Fibroblast of skin of right biceps (primary cell): ENCODE measurements at regions not wholly inside any gene's neighbourhood (a gene's known extent, or its start where the extent isn't known, plus 50 kb on each side); places are given as distances from the start of the nearest gene placed in this dataset.

ENCODE experiments used
- DNase-seq: peaks from one replicate; pipeline ENCODE4 v3.0.0-alpha.2; 2013

DNA sequence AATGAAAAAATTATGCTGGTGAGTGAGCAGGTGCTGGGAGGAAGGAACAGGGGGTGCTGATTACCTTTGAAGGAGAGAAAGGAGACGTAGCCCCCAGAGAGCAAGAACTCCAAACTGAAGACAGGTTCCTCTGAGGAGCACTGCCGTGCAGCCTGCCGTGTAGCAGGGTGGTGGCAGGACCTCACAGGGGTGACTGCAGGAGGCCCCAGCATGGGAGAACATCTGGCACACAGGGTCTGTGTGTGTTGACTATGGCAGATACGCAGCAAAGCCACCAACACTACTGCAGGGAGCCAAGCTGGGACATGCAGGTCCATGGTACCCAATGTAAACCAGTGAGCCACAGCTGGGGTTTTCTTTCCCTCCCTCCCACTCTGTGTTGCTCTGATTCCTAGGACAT is 192.1 kb upstream of the PDE1C start:
- DNase-seq = no peak

DNA sequence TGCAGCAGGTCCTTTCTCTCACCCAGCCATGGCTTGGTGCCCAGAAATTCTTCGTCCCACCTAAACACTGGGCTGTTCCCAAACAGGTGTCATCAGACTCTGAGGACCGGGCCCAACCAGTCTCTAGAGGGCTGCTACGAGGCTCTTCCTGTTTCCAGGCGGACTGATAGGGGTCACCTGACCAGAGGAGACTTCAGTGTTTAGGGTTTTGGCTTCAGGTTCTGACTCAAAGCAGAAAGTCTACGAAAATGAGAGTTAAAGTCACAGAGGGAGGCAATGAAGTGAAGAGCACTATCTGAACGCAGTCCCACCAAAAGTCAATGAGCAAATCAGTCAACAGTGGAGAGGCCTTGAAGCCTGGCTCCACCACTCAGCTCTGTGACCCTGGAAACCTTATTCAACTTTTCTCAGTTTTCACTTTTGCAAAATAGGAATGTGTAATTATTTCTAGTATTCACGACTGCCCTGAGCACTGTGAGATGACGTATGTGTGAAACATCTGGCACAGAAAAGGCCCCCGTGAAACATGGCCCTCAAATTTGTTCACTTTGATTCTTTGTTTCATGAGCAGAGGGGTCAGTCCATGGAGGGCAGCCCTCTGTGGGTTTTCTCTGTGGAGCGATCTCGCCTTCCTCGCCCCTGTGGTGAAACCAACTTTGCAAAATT is 189.9 kb upstream of the PDE1C start:
- no peak for DNase-seq

DNA sequence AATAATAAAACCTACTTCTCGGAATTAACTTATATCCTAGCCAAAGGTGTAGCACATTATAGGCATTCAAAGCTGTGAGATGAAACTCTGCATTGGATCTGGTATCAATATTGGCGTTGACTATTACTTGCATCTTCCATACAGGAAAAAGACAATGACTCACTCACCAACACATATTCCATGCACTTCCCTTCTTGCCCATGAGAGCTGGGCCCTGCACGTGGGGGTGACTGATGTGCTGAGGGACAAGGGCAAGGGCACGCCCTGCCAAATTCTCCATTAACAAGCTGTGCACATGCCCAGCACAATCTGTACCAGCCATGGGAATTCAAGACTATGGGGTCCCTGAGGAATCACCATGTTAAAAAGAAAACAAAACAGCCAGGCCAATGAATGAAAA is 188.1 kb upstream of the PDE1C start:
- no peak for DNase-seq

DNA sequence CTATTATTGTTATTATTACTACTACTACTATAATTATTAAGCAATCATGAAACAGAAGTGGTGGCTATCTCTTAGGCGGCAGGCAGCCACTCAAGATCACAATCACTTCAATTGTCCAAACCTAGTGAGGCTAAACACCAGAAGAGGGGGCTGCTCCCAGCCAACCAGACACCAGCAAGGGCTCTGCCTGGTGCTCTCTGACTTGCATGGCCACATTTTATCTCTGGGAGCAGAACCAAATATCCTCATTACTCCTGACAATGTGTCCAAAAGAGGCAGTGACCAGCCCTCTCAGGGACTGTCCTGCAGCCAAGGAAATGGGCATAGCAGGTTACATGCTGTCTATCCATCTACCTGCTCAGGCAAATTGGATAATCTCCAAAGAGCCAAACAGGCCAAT is 187.4 kb upstream of the PDE1C start:
- DNase-seq = no peak

DNA sequence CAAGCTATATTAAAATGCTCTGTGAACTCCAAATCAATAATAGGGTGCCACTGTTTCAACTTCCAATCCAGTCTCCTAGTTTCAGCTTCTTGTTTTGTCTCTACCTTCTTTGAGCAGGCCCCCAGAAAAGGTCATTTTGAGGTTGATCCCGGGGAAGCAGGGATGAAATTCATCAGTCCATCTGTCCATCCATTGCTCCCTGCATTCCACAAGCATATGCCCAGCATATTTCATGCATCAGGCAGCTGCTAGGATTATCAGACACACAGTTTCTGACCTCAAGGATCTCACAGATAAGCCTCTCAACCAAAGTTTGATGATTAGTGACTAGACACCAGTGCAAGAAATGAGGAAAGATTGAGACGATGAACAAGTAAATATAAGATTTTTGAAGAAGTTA is 186.6 kb upstream of the PDE1C start:
- no peak for DNase-seq

DNA sequence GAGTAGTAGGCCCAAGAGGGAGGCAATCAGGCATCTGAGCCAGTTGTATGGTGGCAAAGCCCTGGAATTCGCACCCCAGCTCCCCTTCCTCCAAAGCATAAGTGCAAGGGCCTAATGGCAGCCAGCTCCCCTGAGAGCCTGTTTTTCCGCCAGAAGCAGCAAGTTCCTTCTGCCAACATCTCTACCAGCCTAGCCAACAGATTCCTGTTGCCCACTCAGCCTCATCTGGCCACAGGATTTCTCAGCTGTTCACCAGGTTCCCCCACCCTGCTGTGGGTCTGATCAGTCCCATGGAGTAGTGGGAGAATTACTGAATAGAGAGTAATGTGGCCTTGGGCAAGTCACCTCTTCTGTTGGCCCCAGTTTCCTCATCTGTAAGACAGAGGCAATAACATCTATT is 186.2 kb upstream of the PDE1C start:
- no peak for DNase-seq

DNA sequence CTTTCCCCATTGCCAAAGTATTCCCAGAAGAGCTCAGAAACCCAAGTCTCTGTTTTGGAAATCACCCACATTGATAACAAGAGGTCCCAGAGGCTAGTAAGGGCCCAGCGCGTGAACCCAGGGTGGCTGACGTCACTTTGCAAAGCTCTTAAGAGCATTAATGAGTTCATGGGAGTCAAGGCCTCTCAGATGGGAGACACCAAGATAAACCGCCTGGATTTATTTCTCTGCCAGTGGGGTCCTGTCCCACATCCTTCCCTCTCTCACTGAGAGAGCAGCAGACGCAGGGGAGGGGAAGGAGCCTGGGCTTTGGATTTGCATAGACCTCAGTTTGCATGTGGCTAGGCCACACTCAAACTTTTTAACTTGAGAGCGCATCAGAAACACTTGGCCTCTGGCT is 184.8 kb upstream of the PDE1C start:
- no peak for DNase-seq

DNA sequence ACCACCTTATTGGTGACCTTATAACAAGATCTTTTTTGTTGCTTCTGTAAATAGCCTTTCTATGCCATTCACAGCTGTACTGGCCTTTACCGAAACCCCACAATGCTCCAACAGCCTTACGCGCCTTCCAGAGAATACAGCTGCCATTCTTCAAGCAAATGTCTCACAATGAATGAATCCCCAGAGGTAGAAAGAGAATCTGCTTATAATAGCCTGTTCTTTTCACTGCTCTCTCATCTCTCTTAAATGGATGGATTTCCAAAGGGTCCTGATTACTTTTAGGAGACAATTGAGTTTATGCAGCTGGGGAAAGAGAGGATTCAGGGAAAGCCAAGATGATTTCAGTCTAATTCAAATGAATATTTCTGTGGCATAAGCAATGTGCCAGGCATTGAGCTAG is 183.1 kb upstream of the PDE1C start:
- no peak for DNase-seq

DNA sequence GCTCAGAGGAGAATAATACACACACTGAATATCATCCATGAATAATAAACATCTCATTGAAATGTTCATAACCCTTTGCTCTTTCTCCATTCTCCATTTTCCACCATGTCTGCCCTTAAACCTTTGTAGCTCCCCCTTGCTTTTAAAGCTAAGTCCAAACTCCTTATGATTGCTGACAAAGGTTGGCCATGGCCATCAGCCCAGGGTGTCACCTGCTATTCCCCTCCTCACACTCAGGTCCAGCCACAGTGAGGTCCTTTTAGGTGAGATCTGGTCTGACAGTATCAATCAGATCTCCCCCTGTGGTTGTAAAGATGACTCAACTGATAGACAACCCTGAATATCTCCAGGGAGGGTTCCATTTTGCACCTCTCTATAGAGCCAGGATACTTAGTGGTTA is 181.5 kb upstream of the PDE1C start:
- DNase-seq = no peak

DNA sequence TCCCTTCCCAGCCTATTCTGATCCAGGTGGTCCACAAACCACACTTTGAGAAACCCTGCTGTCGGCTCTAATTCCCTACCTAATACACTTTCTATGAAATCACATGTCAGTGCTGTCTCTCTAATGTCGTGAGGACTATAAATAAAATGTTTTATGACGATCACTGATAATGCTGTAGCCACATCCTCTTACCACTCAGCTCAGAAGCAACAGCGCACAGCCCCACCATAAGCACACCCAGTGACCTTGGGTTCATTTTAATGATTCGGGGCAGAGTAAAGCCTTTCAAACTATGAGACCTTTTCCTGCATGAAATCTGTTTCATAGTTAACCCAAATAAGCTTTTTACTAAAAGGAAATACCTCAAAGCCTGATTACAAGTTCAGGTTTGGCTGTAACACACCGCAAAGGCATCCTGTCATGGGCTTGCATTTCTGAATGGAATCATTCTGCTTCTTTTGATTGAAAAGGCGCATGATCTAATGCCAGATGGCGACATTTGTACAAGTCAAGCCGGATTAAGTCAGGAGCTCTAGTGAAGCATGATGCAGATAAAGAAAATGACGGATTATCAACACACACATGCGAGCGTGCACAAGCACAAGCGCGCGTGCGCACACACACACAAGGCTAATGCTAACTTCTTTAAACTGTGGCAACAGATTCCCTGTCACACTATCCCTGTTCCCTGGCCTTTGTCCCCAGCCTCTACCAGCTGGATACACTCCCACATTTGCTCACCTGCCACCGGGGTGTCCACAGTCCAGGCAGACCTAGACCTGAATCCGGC is 180.5 kb upstream of the PDE1C start:
- no peak for DNase-seq

DNA sequence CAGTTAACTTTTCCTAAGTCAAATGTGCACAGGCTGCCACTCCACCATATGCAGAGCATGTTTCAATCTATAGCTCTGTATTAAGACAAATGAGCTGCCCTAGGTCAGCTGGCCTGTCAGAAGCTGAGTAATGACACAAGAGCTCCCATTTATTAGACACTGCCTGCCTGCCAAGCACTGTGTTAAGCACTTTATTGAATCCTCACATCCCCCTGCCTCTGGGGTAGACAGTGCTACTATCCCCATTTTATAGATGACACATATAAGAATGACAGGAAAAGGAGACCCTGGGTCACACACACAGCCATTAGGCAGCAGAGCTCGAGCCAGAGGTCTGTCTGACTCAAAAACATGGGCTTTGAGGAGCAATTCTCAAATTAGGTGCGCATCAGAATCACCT is 179.8 kb upstream of the PDE1C start:
- no peak for DNase-seq

DNA sequence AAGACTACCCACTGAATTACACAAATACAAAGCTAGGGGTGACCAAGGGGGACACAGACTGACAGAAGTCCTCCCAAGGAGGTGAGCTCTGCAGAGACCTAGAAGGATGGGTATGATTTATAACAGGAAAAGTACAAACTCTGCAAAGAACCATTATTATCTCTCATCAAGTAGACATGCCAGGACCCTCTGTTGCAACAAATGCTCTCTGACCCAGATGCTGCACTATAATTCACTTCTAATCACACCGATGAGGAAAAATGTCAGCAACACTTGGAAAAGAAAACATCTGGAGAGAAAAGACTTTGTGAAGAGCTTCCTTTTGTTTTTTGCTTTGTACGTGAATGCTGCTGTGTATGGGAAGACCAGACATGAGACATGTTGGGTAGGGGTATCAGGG is 178.3 kb upstream of the PDE1C start:
- DNase-seq = no peak

DNA sequence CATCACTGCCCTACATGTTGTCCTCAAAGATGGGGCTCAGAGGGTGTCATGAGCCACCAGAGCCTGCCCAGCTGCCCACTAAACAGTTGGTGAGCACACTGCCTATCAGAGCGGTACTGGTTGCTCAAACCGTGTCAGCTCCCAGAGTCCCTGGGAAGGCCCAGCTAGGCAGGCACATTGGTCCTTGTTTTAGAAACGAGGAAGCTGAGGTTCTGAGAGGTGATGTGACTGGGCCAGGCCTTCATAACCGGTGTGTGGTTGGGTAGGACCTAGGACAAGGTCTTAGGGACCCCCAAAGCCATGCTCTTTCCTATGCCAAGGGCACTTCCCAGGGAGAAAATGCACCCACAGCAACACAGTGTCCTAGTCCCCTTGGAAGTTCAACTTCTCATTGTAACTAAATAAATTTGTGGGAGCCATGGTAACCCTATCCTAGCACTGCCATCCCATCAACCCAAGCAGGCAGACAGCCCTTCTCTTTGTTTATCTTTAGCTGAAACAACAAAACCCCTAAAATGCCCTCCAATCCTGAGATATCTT is 174.7 kb upstream of the PDE1C start:
- no peak for DNase-seq

DNA sequence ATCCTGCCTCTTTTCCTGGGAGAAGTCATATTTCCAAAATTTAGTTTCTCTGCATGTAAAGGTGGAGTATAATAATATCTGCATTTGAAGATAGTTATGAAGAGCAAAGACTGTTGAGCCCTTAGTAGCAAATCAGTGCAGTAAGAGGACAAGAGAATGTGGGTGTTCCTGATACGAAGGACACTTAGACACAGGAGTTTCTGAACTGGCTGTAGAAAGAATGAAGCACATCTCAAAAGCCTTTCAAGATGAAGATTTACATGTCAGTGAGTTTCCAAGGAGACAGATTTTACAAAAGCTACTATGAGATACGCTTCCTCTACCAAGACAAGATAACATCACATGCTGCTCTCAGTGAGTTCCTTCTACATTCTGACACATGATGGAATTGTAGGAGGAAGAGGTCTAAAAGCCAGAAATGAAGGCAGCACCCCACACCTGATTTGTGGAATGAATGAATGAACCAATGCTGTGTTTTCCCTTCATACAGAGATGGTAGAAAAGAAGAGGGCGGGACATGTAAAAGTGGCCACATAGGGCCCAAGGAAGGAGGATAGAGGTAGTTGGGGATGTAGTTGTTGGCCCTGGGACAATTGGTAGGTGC is 173.6 kb upstream of the PDE1C start:
- DNase-seq = no peak

DNA sequence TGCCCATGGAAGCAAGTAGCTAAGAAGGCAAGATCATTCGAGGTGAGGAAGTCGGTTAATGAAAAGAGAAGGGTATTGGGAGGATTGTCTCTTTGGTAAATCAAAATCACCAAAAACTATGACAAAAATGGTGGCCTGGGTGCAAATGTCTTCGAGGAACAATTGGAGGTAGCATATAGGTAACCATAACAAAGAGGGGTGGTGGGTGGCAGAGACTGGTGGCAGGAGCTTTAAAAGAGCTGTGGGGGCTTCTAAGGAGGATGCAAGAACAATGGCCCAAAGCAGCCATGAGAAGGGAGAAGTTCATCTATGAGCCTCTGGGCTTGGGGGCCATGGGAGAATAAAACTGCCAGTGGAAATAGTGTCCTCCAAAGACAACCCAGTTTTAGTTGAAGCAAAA is 172.2 kb upstream of the PDE1C start:
- no peak for DNase-seq

DNA sequence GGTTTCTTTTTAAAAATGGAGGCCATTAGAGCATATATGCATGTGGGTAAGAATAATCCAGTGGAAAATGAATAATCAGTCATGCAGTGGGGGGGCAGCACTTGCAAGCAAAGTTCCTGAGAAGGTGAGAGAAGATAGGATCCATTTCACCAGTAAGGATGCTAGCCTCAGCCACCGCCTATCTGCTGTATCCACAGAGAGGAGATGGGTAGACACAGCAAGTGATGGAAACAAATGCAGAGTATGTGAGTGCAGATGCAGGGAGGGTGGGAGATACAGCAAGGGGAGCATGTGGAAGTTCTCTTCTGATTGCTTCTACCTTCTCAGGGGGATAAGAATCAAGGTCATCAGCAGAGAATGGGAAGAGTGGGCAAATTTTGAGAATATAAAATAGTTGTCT is 171.4 kb upstream of the PDE1C start:
- DNase-seq = no peak

DNA sequence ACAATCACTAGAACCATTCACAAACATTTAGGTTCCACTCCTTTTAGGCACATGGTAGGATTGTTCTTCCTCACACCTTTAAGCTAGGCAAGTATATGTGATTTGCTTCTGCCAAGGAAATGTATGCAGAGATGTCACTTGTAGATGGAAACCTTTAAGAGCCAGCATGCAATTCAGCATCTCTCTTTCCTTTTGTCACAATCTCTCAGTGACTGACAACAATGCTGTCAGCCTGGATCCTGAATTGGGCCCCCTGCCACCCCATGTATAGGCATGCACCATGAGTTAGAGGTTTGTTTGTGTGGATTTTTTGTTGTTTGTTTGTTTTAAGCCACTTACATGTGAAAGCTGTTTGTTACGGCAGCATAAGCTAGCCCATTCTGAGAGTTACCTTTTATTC is 169.6 kb upstream of the PDE1C start:
- no peak for DNase-seq

DNA sequence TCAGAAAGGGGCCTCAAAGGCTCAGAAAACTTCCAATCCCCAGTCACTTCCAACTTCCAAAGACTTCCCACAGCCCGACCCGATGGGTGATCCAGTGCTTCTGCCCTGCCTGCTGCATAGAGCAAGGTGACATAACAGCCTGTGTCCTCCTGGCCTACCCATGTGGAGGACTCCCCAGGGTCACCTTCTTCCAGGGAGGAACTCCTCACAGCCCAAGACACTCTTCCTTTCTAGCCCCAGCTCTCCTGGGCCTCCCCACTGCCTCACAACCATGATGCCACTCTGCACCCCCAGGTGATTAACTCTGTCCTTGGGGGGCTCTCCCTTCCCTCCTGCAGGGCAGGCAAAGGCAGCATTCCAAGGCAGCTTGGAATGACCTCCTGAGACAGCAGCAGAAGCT is 158.4 kb upstream of the PDE1C start:
- no peak for DNase-seq

DNA sequence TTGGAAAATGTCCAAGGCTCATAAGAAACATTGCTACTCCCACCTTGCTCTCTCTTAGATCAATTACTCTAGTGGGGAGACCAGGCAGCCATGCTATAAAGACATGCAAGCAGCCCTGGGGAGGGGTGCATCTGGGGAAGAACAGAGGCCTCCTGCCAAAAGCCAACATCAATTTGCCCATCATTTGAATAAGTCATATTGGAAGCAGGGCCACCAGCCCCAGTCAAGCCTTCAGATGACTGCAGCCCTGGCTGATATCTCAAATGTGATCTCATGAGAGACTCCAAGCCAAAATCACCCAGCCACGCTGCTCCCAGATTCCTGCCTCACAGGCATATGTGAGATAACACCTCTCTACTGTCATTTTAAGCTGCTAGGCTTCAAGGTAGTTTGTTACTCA is 157.5 kb upstream of the PDE1C start:
- DNase-seq = no peak

DNA sequence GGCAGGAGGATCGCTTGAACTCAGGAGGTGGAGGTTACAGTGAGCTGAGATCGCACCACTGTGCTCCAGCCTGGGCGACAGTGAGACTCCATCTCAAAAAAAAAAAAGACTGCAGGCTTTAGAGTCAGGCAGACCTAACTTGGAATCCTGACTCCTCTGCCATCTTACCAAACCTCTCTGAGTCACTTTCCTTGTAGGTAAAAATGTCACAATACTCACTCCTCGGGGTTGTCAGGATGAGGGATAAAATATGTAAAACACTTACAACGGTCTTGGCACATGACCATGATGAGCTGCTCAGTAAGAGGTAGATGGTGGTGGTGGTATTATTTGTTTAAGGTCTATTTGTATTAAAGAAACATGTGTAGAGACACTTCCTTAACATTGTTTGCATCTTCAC is 154.1 kb upstream of the PDE1C start:
- DNase-seq = no peak

DNA sequence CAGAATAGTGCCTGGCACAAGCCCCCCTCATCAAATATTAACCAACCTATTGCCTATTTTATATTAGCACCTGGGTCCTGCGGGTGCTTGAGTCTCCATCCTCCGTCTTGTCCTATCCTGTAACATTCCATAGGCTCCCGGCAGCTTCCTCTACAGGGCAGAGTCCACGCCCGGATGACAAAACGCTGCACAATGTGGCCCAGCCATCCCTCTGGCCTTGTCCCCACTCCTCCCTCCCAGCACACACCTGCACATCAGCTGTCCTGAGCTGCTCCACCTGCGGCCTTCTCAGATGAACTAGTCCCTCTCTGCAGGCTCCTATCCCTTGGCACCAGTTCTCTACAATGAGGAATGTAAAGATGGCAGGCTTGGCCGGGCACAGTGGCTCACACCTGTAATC is 153.5 kb upstream of the PDE1C start:
- no peak for DNase-seq

DNA sequence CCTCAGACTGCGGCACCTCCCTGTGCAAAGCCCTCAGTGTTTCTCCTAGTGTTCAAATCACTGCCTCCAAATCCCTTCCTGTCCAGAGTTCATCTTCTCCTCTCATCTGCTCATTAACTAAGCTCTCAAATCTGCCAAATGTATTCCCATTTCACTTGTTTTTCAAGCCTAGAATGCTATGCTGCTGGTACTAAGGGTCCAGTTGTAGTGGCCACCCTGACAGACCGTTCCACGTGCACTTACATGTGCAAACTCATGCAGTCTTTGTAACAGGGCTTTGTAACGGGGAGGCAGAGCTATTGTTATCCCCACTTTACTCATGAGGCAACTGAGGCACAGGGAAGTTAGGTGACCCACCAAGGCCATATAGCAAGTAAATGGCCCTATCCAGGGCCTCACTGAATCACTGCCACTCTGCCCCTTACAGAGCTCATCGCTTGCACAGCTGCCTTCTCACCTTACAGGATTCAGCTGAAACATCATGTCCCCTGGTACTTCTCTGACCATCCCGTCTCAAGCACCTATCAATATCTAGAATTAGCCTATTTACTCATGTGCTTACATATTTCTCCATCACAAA is 153.0 kb upstream of the PDE1C start:
- no peak for DNase-seq

DNA sequence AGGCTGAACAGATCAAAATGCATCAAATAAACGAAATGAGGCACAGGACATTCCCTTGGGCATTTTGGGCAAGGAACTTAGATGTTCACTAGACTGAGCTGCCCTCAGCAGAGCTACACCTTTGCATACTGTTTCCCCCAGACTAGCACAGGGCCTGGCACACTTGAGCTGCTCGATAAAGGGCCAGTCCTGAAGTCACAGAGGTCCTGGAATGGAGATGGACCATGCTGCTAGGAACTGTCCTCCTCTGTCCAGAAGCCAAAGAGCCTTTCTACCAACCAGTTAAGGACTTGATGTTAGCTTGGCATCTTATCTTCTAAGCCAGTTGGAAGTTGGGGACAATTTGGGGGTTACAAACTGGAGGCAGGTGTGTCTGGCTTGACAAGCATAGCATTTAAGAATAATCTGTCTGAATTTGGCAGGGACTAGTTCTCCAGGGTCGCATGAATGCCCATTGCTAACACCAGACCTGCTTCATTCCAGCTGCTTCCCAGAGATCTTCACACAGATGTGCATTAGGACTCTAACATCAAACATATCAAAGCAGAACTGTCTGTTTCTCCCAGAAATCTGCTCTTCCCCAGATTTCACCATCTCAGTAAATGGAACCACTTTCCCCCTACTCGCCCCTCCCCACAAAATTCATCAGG is 152.2 kb upstream of the PDE1C start:
- DNase-seq = no peak
